ENCODE measurements at regions not wholly inside any gene's neighbourhood (a gene's known extent, or its start where the extent isn't known, plus 50 kb on each side); places are given as distances from the start of the nearest gene placed in this dataset.

DNA sequence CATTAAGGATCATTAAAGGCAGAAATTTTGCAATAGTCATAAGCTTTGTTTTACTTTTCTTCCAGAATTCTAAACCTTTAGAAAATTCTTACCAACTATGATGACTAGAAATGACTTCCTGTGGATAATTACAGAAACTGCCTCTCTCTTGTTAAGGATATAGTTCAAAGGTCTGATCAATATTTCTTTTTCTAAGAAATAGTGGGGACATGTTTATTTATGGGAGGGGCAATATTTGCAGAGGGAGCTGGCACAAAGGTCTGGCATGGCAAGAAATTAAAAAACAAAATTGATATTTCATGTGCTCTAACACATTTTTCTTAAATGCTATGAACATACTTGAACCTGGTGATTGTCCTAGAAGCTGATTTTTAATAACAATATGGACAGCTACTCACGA, 448.9 kb downstream of the KCTD8 start:
- no peak for DNase-seq

DNA sequence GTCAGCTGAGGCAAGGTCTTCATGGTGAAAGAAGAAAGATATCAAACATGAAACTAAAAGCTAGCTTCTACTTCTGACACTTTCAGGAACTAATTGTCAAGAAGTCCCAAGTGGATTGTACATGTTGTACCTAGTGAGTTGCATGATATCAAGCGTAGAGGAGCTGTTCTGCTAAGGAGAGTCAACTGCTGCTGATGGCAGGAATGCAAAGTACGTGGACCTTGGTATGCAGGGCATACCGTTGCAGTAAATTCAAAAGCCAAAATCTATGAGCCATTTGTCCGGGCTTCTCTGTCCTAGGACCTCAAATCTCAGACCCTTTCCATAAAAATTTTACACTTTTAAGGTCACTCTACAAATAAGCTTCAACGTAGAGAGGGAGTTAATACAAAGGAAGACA, 446.2 kb downstream of the KCTD8 start:
- no peak for DNase-seq

DNA sequence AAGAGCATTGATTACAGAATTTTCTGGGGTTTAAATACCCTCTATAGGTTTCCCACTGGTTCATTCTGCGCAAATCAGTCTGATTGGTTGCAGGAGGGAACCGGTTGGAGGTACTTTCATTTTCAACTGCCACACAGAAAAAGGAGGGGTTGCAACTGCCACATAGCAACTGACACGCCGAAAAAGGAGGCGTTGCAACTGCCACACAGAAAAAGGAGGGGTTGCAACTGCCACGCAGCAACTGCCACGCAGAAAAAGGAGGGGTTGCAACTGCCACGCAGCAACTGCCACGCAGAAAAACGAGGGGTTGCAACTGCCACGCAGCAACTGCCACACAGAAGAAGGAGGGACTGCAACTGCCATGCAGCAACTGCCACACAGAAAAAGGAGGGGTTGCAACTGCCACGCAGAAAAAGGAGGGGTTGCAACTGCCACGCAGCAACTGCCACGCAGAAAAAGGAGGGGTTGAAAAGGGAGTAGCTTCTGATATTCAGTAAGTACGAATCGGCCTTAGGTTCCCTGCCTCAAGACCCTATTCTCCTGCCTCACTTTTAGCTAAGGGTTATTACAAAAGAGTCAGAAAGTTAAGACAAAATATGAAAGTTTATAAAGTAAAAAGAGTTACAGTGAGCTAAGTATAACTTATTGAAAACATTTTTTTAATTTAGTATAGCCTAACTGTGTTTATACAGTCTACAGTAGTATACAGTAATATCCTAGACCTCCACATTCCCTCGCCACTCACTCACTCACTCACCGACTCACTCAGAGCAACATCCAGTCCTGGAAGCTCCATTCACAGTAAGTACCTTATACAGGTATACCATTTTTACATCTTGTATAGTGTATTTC, 431.8 kb downstream of the KCTD8 start:
- DNase-seq: no peak

DNA sequence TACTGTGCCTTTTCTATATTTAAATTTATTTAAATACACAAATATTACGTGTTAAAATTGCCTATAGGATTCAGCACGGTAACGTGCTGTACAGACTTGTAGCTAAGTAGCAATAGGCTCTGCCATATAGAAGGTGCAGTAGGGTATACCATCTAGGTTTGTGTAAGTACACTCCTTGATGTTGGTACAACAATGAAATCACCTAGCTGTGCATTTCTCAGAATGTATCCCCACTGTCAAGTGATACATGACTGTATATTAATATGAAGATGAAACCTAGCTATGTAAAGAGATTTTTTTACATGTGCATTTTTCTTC, 431.2 kb downstream of the KCTD8 start:
- DNase-seq: no peak

DNA sequence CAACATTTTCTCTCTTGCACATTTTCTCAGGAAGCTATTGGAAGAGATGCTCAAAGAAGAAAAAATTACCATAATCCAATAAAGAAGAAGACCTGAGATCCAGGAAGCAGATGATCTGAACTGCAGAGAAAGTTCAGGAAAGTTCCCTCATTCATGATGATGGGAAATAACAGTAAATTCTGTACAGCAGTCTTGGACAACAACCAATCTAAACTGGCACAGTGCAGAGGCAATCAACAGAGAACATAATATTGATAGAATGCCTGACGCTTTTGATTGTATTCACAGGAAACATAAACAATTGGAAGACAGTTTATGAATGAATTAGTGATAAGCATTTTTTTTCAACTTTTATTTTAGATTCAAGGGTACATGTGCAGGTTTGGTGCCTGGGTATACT, 428.9 kb downstream of the KCTD8 start:
- DNase-seq: no peak

DNA sequence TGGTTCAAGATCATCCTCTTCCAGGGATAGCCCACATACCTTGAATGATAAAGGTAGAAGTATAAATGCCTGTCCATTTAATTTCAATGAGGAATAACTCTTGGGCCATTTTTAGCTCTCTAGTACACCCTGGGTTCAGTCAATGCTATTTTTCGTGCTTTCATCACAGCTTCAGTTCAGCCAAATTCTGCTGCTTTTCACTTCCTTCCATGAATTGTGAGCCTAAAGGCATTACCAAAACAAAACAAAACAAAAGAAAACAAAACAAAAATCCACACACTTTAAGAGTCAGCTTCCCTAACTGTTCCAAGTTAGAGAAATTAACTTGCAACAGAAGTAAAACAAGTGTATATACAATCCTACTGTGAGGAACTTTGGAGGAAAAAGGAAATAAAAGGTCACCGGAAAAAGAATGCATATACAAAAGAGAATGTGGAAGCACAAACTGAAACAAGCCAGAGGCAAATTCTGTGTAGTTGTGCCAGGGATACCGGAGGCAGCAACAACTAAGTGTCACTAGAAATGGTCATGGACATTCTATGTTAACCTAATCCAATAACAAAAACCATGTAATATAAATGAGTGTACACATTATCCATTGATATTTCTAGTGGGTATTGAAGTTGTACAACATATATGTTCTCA, 423.1 kb downstream of the KCTD8 start:
- DNase-seq: no peak

DNA sequence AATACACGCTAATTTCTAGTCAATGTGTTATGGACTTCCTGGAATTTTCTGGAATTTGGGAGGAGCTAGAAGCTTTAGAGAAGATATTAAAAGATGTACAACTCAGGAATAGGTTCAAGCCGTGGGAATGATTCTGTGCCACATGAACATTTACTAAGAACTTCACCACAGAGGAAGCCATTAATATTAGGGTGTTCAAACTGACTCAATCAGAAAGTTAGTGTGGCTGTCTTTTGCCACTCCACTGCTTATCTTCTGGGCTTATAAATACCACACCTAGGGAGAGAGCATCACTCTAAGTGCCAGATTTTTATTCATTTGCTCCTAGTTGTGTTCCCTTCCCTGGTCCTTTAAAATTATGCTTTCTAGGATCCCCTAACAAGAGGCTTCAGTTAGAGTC, 409.8 kb downstream of the KCTD8 start:
- no peak for DNase-seq

DNA sequence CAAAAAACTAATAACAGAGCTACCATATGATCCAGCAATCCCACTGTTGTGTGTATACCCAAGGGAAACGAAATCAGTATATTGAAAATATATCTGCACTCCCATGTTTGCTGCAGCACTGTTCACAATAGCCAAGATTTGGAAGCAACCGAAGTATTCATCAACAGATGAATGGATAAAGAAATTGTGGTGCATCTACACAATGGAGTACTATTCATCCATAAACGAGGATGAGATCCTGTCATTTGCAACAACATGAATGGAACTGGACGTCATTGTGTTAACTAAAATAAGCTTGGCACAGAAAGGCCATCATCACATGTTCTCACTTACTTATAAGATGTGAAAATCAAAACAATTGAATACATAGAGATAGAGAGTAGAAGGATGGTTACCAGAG, 402.1 kb downstream of the KCTD8 start:
- no peak for DNase-seq

DNA sequence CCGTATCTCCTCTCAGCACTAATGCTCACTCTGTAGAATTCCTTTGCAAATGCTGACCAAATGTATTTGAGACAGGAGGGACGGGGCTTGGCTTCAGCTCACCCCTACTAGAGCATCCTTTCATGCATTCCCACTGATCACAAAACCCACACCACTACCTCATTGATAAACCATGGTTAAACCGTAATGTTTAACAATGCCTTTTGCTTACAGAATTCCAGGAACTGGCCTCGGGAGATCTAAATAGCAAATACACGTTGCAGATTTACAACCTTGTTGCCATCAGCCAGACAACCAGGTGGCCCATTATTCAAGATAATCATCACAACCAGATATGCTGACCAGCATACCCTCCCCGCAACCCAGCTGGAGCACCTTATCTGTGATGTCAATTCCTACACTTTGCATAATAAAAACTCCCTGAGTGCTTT, 391.9 kb downstream of the KCTD8 start:
- DNase-seq: no peak

DNA sequence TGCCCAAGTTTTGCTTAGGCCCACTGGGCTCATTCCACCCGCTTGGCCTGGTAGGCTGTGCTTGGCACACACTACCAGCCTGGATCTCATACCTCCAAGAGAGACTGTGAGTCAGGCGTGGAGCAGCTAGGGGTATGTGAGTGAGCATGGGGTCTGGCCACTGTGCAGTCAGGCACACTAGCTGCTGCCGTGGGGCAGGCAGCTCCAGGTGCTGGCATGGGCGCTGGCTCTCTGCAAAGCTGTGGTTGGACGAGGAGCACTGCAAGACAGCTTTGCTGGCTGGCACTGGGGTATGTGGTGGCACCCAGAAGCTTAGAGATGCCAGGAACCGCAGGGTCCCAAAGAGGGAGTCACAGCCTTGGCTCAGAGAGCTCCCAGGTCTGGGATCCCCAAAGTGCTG, 377.8 kb downstream of the KCTD8 start:
- no peak for DNase-seq

DNA sequence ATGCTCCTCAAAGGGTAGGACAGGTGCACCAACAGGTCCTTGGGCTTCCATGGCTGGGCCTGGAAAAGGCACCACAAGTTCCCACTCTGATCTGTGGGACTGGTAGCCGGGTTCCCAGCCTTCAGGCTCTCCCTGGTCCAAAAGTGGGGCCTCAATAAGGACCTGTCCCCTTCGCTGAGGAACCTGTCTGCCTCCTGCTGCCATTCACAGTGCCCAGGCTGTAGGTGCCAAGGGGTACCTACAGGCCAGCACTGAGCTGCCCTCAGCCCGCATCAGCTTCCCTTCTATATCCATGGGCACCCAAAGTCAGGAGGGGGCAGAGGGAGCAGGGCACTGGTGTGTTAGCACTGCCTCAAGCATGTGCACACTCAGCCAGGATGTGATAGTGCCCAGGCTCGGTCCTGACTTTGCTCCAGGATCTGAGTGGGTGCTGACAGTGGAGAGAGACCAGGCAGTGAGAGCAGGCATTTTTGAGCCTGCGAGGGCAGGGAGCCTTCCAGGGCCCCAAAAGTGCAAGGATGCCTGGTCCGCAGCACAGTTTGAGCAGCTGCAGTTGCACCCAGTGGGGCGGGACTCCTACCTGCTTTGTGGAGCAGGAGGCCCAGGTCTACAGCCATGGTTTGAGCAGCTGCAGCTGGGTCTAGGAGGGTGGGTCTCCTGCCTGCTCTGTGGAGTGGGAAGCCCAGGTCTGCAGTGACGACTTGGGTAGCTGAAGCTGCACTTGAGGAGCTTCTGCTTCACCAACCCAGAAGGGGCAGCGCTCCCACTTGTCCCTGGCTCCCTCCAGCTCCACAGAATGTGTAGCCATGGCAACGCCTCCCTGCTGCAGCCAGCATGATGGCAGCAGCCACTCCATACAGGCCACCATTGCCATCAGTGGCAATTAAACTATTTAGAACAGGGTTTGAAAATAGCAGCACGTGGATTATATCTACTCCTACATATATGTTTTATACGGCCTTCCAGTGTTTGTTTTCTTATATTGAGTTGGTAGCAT, 376.4 kb downstream of the KCTD8 start:
- no peak for DNase-seq

DNA sequence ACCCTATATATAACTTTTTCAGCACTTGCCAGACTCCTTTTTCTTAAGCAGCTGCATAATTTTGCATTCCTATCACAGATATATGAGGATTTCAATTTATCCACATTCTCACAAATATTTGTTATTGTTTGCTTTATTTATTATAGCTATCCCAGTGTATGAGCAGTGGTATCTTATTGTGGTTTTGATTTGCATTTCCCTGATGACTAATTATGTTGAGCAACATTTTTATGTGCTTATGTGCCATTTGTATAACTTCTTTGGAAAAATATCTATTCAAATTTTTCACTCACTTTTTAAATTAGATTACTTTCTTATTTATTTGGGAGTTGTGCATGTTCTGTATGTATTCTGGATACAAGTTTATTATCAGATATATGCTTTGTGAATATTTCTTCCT, 361.9 kb downstream of the KCTD8 start:
- DNase-seq: no peak

DNA sequence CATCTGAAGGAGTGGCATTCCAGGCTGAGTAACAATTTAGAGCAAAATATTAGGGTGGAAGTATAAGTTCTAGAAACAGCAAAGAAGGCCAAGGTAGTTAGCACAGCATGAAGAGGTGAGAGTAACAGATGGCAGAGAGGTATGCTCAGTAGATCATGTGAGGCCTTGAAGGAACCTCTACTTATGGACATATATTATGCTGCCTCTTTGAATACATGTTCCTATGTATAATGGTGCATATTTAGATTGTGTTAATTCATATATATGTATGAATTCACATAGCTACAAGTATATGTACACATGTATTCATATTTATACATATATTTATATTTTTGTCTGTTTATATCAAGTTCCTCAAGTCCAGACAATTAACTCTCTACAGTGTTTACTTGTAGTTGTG, 355.2 kb downstream of the KCTD8 start:
- DNase-seq: no peak

DNA sequence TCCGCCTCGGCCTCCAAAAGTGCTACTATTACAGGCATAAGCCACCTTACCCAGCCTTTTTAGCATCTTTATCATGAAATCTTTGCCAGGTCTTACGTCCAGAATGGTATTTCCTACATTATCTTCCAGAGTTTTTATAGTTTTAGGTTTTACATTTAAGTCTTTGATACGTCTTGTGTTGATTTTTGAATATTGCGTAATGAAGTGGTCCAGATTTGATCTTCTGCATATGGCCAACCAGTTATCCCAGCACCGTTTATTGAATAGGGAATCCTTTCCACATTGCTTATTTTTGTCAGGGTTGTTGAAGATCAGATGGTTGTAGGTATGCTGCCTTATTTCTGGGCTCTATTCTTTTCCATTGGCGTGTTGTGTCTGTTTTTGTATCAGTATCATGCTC, 349.6 kb downstream of the KCTD8 start:
- no peak for DNase-seq

DNA sequence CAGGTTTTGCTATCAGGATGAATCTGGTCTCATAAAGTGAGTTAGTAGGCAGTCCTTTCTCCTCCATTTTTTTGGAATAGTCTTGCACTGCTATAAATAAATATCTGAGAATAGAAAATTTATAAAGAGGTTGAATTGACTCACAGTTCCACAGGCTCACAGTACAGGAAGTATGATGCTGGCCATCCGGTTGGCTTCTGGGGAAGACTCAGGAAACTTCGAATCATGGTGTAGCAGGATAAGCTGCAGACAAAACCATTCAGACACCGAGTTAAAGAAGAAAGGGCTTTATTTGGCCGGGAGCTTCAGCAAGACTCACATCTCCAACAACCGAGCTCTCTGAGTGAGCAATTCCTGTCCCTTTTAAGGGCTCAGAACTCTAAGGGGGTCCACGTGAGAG, 348.2 kb downstream of the KCTD8 start:
- no peak for DNase-seq

DNA sequence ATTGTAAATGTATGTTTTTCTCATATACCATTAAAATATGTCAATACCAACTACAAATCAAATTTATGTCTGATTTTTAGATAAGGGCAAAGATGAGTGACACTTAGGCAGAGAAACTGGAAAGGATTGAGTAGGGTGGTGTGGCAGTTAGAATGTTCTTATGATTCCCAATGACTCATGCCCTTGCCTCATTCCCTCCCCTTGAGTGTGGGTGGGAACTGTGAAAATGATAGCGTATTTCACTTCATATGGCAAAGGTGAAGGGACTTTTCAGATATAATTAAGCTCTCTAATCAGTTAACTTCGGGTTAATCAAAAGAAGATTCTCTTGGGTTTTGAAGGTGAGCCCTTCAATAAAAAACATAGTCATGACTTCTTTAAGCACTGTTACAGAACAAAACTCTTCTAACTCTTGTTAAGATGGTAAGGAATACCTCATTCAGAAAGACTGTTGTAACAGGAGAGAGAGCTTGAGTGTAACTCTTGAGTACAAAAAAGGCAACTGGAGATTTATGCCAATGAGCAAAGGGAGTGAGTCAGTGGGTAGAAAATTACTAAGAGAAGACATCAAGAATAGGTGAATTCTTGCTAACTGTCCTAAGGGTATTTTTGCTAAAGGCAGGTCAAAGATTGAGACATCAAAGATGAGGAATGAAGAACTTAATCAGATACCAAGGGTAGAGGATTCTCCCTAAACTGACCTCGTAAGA, 329.5 kb downstream of the KCTD8 start:
- DNase-seq: no peak

DNA sequence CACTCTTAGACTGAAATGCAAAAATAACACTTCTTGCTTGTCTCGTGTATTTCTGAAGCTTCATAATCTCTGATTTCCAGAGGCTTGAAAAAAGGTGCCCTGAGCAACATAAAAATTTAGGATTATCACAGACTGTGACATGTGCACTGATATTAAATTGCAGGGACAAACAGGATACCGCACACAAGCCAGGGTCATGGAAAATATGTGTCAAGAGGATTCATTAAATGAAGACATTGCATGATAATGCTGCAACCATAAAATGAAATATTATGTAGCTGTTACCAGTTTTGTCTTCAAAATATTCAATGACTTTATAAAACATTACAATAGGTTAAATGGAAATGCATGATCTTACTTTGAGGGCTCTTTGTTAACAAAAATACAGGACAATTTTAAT, 328.0 kb downstream of the KCTD8 start:
- no peak for DNase-seq

DNA sequence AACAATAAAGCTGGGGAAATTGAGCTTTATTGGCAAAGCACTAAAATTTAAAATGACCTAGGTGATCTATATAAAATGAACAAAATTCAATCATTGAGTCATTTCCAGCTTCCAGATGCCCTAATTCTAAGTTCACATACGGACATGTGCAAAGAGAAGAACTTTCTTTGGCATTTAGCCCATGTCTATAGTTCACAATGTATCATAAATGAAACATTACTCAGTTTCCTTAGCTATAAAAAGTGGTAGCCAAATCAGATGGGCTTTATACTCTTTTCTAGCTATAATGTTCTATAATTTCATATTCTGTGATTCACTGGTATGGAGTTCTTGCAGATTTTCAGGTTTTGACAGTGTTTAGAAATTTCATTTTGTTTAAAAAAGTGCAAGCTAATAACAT, 327.4 kb downstream of the KCTD8 start:
- no peak for DNase-seq

Data from inflammatory macrophage treated with lipopolysaccharide for 4 hours (primary cell).